B cell (primary cell): ENCODE measurements at regions not wholly inside any gene's neighbourhood (a gene's known extent, or its start where the extent isn't known, plus 50 kb on each side); places are given as distances from the start of the nearest gene placed in this dataset.

Experiments used
- ATAC-seq: fragments of 200-7000 bp; cut with Tn5 transposase; one replicate; pipeline ENCODE4 v1.10.0; 2021; ENCODE audit warnings: low read depth, mild to moderate bottlenecking, moderate number of reproducible peaks, moderate library complexity
- CTCF ChIA-PET: fragments of 350-600 bp; sonication (Branson Sonifier 250); formaldehyde crosslinking; loops from one replicate; lab custom pipeline; 2021; ENCODE audit warnings: antibody characterized with exemption, inconsistent platforms; lab: Charles Lee
- POLR2A ChIA-PET: fragments of 350-600 bp; sonication (Branson Sonifier 250); formaldehyde crosslinking; loops from one replicate; lab custom pipeline; 2021; ENCODE audit warnings: antibody characterized with exemption; lab: Charles Lee
- DNase-seq: peaks from one replicate; pipeline ENCODE4 v3.0.0; 2013
- H2AFZ ChIP-seq: 2 replicates; pipeline ENCODE4 v1.6.1; 2012; ENCODE audit warnings: mild to moderate bottlenecking, low read depth, low read length; ENCODE audit not compliant: insufficient read depth, poor library complexity, severe bottlenecking
- H3K27ac ChIP-seq, 2 donors: 1 replicate in 1 of 2; 2 replicates in 1 of 2; pipeline ENCODE4 v1.5.1; 2012 to 2013; ENCODE audit warnings: low read length in 2 of 2, mild to moderate bottlenecking in 2 of 2, moderate library complexity in 1 of 2
- H3K27me3 ChIP-seq, 4 experiments: fragments of 200-600 bp in 1 of 4; sonication (generic) in 1 of 4; replicated peaks in 1 of 4; 1 replicate in 2 of 4; 2 replicates in 2 of 4; pipeline versions ENCODE4 v1.6.1 to v1.7.0; 2013 to 2016; ENCODE audit warnings: low read length in 3 of 4, mild to moderate bottlenecking in 2 of 4, mixed read lengths in 1 of 4, moderate library complexity in 1 of 4; ENCODE audit not compliant: insufficient read depth in 4 of 4, control insufficient read depth in 3 of 4; ENCODE audit errors: control extremely low read depth in 1 of 4
- H3K36me3 ChIP-seq, 2 experiments: replicated peaks in 1 of 2; 1 replicate in 1 of 2; 2 replicates in 1 of 2; pipeline versions ENCODE4 v1.6.1 to v1.7.1; 2013; ENCODE audit warnings: low read length in 1 of 2; ENCODE audit not compliant: insufficient read depth in 2 of 2, control insufficient read depth in 1 of 2; ENCODE audit errors: control extremely low read depth in 1 of 2, extremely low read depth in 1 of 2
- H3K4me1 ChIP-seq, 2 donors: fragments of 200-600 bp in 1 of 2; sonication (generic) in 1 of 2; 1 replicate in 1 of 2; 2 replicates in 1 of 2; pipeline versions ENCODE4 v1.5.1 to v1.6.1; 2013 to 2017; ENCODE audit warnings: low read length in 2 of 2; ENCODE audit not compliant: control insufficient read depth in 2 of 2, insufficient read depth in 2 of 2
- H3K4me2 ChIP-seq: replicated peaks from 2 replicates; pipeline ENCODE3; 2012; ENCODE audit warnings: mild to moderate bottlenecking, low read depth, low read length; ENCODE audit not compliant: poor library complexity, severe bottlenecking
- H3K4me3 ChIP-seq, 5 experiments: fragments of 200-600 bp in 1 of 5; sonication (generic) in 1 of 5; 1 replicate in 3 of 5; 2 replicates in 2 of 5; pipeline versions ENCODE4 v1.5.1 to v1.7.0; 2011 to 2016; ENCODE audit warnings: low read length in 4 of 5, mild to moderate bottlenecking in 4 of 5, low read depth in 2 of 5, control low read depth in 1 of 5, moderate library complexity in 1 of 5; ENCODE audit not compliant: insufficient read depth in 1 of 5; ENCODE audit errors: control extremely low read depth in 1 of 5, extremely low read depth in 1 of 5
- H3K79me2 ChIP-seq: fragments of 200-600 bp; sonication (generic); one replicate; pipeline ENCODE4 v1.6.0; 2016; ENCODE audit warnings: low read length; ENCODE audit not compliant: control insufficient read depth, insufficient read depth
- H3K9ac ChIP-seq: fragments of 200-600 bp; sonication (generic); 2 replicates; pipeline ENCODE4 v1.6.1; 2017; ENCODE audit warnings: mild to moderate bottlenecking, low read length, moderate library complexity
- H3K9me3 ChIP-seq, 3 donors: one replicate each; pipeline versions ENCODE4 v1.6.1 to v1.7.1; 2013; ENCODE audit warnings: low read length in 2 of 3; ENCODE audit not compliant: control insufficient read depth in 2 of 3, insufficient read depth in 1 of 3; ENCODE audit errors: control extremely low read depth in 1 of 3
- H4K20me1 ChIP-seq: 2 replicates; pipeline ENCODE4 v1.6.0; 2012; ENCODE audit warnings: mild to moderate bottlenecking, low read length; ENCODE audit not compliant: insufficient read depth, control insufficient read depth, poor library complexity, severe bottlenecking
- H3K27ac Mint-ChIP-seq: one replicate; pipeline ENCODE4 v1.8.0; 2021; ENCODE audit warnings: mixed read lengths
- H3K27me3 Mint-ChIP-seq: one replicate; pipeline ENCODE4 v1.8.0; 2021; ENCODE audit warnings: mixed read lengths
- H3K4me1 Mint-ChIP-seq: one replicate; pipeline ENCODE4 v1.8.0; 2021; ENCODE audit warnings: mixed read lengths
- H3K4me3 Mint-ChIP-seq: one replicate; pipeline ENCODE4 v1.8.0; 2021; ENCODE audit warnings: mixed read lengths
- H3K9me3 Mint-ChIP-seq: one replicate; pipeline ENCODE4 v1.8.0; 2022; ENCODE audit warnings: mixed read lengths; ENCODE audit not compliant: insufficient read depth
- EZH2 ChIP-seq: IDR thresholded peaks from 2 replicates; pipeline ENCODE4 v1.6.1; 2012; ENCODE audit warnings: borderline replicate concordance, low read depth, mild to moderate bottlenecking, moderate library complexity, low read length; ENCODE audit not compliant: insufficient read depth, poor library complexity, severe bottlenecking
- WGBS: methylation state at CpG from one replicate; pipeline ENCODE4 v1.1.5; 2013; ENCODE audit warnings: missing lambda C conversion rate; ENCODE audit not compliant: insufficient coverage; 5-methylcytosine and 5-hydroxymethylcytosine counted together
- intact Hi-C: fragments of 100-400 bp; cut with micrococcal nuclease; formaldehyde crosslinking; loops from one replicate; pipeline ENCODE4 v1.10.0; 2022
- TF ChIP-seq, protein P1 (sequence below): fragments of 200-600 bp; IDR thresholded peaks from one replicate; pipeline ENCODE4 v1.8.0; 2022; ENCODE audit warnings: antibody characterized with exemption, mild to moderate bottlenecking

DNA sequence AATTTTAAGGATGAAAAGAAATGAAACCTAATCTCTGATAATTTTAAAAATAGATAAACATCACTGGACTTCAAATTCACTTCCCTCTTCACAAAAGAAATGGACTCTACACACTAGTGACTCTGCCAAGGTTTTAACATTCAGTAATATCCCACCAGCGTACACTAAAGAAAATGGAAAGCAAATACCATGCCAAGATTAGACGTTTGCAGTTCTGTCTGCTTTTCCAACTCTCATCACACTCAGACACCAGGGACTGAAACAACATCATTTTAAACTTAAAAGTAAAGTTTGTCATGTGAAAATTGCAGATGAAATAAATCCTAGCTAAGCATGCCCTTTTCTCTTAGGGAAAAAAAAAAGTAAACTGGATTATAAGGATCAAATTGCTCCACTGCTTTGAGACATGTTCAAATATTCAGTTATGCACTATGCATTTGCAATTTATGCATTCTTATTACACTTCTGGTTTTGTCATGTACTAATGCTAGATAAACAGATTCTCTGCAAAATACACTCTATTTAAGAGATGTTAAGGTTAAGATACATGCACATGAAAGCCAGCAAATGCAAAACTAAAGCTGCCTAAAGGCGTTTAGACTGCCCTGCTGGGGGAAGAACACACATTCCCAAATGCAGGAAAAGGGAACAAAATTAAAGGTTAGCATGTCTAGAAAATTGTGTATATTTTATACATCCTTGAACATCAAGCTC lies 534.4 kb upstream of the EPHA5 start:
- Mint-ChIP-seq H3K9me3 (peaks cover 6% of the 10 kb centered on the region), H3K27me3 (no peaks in the 10 kb centered on the region), H3K4me1 (no peaks in the 10 kb centered on the region), H3K4me3 (no peak overlapping the region), H3K27ac (no peak overlapping the region)
- DNase-seq (no peak), ATAC-seq (no peak)
- no peak overlapping the region for H3K27ac ChIP-seq
- no peaks in the 10 kb centered on the region for H3K4me1 ChIP-seq
- H2AFZ ChIP-seq: no peak overlapping the region
- H3K27me3 ChIP-seq: no peaks in the 10 kb centered on the region
- H3K9me3 ChIP-seq: peaks cover 2 to 4% (median 2%) of the 10 kb centered on the region in 3 donors
- no peaks in the 10 kb centered on the region for H4K20me1 ChIP-seq
- H3K36me3 ChIP-seq: no peaks in the 10 kb centered on the region
- TF ChIP-seq, protein P1, sequence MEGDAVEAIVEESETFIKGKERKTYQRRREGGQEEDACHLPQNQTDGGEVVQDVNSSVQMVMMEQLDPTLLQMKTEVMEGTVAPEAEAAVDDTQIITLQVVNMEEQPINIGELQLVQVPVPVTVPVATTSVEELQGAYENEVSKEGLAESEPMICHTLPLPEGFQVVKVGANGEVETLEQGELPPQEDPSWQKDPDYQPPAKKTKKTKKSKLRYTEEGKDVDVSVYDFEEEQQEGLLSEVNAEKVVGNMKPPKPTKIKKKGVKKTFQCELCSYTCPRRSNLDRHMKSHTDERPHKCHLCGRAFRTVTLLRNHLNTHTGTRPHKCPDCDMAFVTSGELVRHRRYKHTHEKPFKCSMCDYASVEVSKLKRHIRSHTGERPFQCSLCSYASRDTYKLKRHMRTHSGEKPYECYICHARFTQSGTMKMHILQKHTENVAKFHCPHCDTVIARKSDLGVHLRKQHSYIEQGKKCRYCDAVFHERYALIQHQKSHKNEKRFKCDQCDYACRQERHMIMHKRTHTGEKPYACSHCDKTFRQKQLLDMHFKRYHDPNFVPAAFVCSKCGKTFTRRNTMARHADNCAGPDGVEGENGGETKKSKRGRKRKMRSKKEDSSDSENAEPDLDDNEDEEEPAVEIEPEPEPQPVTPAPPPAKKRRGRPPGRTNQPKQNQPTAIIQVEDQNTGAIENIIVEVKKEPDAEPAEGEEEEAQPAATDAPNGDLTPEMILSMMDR: no peak
- no peak for TF ChIP-seq EZH2
- intact Hi-C loops: no loop called here
- CTCF ChIA-PET: no interaction called here
- H3K79me2 ChIP-seq: no peaks in the 10 kb centered on the region
- POLR2A ChIA-PET: no interaction called here
- no CpG with 5 or more reads among the region's 3 CpGs for WGBS
- H3K4me3 ChIP-seq: no peak overlapping the region
- no peak overlapping the region for H3K4me2 ChIP-seq
- no peak overlapping the region for H3K9ac ChIP-seq

DNA sequence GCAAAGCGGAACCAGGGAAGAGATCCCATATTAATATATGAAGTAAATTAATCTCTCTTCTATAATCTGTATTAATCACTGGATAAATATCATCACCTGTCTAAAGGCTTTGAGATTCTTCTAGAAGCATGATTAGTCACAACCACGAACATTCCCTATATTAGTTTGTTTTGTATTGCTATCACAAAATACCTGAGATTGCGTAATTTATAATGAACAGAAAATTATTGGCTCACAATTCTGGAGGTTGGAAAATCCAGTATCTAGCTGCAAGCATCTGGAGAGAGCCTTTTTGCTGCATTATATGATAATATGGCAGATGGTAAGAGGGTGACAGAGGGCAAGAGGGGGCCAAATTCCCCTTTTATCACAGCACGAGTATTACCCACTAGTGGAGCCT lies 532.6 kb upstream of the EPHA5 start:
- H3K9me3 ChIP-seq: peaks cover 0 to 4% (median 0%) of the 10 kb centered on the region in 3 donors
- ATAC-seq (no peak), DNase-seq (no peak)
- H3K4me2 ChIP-seq: no peak overlapping the region
- no CpG with 5 or more reads among the region's 4 CpGs for WGBS
- Mint-ChIP-seq H3K27ac (no peak overlapping the region), H3K27me3 (no peaks in the 10 kb centered on the region), H3K9me3 (no peaks in the 10 kb centered on the region), H3K4me1 (no peaks in the 10 kb centered on the region), H3K4me3 (no peak overlapping the region)
- H3K4me3 ChIP-seq: no peak overlapping the region
- ChIA-PET POLR2A (no interaction called here), CTCF (no interaction called here)
- H3K9ac ChIP-seq: no peak overlapping the region
- no peaks in the 10 kb centered on the region for H3K27me3 ChIP-seq
- TF ChIP-seq, protein P1: no peak
- no peak for TF ChIP-seq EZH2
- H3K79me2 ChIP-seq: no peaks in the 10 kb centered on the region
- intact Hi-C loops: no loop called here
- no peaks in the 10 kb centered on the region for H4K20me1 ChIP-seq
- no peak overlapping the region for H2AFZ ChIP-seq
- no peak overlapping the region for H3K27ac ChIP-seq
- no peaks in the 10 kb centered on the region for H3K4me1 ChIP-seq
- H3K36me3 ChIP-seq: no peaks in the 10 kb centered on the region
